ENCODE measurements at regions not wholly inside any gene's neighbourhood (a gene's known extent, or its start where the extent isn't known, plus 50 kb on each side); places are given as distances from the start of the nearest gene placed in this dataset.

DNA sequence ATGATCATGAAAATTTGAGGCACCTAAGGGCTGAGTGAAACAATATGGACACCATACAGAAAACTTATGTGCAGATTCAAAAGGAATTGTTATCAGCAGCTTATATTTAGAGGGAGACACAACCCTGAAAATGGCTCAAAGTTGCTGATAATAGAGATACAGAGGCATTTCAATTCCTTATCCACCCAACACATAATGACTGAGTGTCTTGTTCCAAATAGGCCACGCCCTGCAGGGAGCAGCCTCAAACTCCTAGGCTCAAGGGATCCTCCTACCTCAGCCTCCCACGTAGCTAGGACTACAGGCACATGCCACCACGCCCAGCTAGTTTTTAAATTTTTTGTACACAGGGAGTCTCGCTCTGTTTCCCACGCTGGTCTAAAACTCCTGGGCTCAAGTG lies 79.0 kb downstream of the LBH start:
- DNase-seq: no peak

DNA sequence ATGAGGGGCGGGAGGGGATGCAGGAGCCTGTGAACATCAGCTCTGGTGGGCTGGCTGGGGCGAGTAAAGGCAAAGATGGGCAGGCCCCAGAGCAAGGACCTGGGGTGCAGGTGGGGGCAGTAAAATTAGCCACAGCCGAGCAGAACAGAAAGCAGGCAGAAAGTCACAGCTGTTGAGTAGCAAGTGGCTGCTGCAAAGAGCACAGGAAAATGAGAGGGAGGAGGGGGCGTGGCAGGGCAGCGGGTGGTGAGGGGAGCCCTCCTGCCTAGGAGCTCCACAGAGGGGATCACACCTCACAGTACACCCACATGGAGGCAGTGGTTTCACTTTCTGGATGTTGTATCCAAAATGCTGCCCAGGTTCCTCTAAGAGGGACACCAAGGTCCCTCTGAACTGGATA lies 79.6 kb downstream of the LBH start:
- DNase-seq: no peak

- DNase-seq: no peak
These were observed 80.4 kb downstream of the LBH start for GRCh38 chr2:30311711-30312110.

- DNase-seq: no peak
These were observed 81.6 kb downstream of the LBH start for GRCh38 chr2:30312916-30313315.

DNA sequence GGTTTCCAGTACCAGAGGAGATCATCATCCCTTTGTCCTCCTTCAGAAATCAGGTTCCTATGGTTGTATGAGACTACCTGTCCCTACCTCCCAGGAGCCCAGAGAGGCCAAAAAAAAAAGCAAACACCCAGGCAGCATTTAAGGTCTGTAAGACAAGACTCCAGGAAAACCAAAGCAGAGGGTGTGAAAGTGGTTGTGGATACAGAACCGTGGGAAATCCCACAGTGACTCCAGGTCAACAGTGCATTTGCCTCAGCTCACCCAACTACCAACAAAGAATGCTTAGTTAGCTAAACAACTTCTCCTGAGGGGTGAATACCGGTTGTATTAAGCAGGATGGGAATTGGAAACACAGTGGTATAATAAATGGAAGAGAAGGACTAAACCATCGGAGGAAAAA lies 83.6 kb downstream of the LBH start:
- DNase-seq: no peak

GRCh38 chr2:30315391-30316063 lies 84.2 kb downstream of the LBH start:
- DNase-seq: no peak

- DNase-seq: no peak
These were observed 85.1 kb downstream of the LBH start for GRCh38 chr2:30316408-30316807.

GRCh38 chr2:30318987-30319782 lies 87.9 kb downstream of the LBH start:
- no peak for DNase-seq

DNA sequence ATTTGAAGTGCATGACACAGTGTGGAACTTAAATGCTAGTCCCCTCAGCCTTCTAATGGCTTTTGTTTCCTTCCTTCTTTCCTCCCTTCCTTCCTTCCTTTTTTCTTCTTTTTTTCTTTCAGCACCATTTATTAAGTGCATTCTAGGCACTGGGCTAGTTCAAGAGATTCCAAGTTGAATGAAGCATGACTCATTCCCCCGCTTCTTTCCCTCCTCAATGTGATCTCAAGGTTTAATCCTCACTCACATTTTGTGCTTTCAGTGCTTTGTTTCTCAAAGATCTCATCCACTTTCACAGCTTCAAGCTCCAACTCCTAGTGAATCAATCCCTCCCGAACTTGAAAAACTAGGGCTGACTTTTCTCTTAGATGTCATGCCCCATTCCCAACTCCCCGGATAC lies 90.1 kb downstream of the LBH start:
- no peak for DNase-seq

DNA sequence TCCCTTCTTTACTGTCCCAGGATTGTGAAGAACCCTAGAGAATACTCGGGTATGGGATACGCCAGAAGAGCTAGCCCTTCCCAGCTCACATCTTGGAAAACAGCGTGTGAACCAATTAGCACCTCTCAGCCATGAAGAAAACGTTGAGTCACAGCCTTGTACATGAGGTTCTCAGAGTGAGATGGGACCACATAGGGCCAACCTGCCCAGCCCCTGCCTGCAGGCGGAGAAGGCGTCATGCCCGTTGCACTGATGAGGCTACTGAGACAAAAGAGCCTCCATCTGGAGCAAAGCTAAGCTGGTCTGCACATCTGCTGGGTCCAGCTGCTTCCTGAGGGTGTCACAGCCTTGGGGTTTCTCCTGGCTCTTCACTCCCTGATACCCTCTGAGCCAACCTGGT lies 92.2 kb downstream of the LBH start:
- no peak for DNase-seq

DNA sequence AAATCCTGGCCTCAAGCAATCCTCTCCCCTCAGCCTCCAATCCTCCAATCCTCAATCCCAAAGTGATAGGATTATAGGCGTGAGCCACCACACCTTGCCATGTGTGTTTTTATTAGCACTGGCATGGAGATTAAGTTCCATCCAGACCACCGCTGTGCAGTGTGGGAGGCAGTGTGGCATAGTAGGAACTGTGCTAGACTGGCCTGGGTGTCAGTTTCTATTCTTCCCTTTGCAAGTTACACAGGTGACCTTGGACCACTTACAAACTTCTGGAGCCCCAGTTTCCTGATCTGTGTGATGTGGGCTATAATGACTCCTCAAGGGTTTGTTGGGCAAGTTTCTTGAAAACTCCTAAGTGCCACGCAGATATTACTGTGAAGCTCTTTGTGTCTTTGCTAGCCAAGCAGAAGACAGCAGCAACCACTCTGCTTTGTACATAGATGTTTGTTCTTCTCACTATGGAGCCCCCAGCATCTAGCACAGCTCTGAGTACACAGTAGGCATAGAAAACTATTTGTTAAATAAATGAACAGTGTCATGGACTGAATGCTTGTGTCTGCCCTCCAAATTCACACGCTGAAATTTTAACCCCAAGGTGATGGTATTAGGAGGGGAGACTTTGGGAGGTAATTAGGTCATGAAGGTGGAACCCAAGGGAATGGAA lies 93.0 kb downstream of the LBH start:
- no peak for DNase-seq

DNA sequence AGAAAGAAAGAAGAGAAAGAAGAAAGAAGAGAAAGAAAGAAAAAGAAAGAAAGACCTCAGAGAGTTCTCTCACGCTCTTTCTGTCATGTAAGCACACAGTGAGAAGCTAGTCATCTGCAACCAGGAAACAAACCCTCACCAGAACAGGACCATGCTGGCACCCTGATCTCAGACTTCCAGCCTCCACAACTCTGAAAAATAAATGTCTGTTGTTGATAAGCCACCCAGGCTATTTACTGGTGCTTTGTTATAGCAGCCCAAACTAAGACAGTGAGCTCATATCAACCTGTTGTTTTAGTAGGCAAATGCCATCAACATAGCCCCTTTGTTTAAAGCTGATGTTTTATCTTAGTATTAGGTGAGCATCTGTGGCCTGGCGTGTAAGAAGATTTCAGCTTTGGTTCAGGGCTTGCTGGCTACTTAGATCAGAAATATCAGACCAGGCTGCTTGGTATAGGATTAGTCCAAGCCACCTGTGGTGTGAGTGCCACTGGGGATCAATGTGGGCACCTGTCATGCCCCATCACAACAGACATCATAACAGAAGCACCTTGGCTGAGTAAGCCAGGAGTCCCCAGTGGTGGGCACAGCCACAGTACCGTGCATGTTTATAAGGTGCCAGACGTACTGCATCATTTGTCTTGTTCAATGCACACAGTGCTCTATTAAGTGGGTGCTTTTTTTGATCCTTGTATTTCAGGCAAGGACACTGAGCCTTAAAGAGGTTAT lies 94.4 kb downstream of the LBH start:
- DNase-seq: no peak

DNA sequence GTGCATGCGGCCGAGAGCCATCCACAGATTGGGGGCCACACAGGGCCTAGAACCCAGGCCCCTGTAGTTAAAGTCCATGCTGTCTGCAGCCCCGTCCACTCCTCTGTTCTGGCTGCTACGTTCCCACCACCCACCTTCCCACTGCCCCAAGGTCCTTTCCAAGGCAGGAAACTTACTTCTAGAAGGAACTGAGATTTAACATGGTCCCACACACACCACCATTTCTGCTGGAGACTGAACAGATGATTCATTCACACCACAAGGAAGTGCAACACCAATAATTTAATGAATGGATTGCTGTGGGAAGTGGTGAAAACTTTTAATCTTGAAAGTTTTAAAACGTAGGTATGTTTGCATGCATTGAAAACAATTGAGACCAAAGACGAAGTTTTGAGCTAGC lies 95.2 kb downstream of the LBH start:
- DNase-seq: no peak

- no peak for DNase-seq
These were observed 99.7 kb downstream of the LBH start for GRCh38 chr2:30331038-30331437.

DNA sequence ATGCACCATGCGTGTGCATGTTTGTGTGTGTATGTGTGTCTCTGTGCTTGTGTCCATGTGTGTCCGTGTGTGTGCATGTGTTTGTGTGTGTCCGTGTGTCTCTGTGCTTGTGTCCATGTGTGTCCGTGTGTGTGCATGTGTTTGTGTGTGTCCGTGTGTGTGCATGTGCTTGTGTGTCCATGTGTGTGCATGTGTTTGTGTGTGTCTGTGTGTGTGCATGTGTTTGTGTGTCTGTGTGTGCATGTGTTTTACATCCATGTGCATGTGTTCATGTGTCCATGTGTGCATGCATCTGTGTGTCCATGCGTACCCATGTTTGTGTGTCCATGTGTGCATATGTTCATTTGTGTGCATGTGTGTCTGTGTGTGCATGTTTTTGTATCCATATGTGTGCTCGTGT lies 100.5 kb downstream of the LBH start:
- DNase-seq: no peak

GRCh38 chr2:30332791-30333453 lies 101.6 kb downstream of the LBH start:
- DNase-seq: no peak

GRCh38 chr2:30334762-30335363 lies 103.5 kb downstream of the LBH start:
- no peak for DNase-seq

DNA sequence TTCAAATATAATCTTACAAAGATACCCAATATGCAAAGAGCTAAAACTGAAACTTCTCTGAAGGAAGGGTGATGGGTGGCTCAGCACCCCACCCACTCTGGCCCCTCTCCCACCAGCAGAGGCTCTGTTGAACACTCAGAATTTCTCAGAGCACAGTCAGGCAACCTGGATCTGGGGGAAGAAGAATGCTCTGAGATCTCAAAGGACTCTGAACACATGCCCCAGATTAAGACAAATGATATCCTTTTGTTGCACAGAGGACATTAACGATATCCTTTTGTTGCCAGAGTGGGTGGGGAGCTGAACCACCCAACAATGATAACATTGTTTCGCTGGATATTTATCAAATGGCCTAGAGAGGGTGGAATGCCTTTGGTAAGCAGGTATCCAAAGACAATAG lies 104.8 kb downstream of the LBH start:
- no peak for DNase-seq

- DNase-seq: no peak
These were observed 105.9 kb downstream of the LBH start for GRCh38 chr2:30336978-30337841.

DNA sequence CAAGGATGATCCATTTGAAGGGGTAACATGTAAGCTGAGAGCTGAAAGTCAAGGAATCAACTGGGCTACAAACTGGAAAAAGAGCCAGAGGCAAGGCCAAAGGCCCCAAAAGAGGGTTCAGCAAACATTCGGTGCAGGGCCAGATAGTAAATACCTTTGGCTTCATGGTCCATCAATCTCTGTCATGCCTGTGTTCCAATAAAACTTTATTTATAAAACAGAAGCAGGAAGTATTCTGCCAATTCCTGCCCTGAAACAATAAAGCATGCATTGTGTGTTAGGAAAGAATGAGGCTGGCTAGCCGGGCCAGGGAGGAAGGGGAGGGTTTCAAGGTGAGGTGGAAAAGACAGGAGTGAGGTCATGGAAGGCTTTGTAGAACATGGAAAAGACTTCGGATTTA lies 107.1 kb downstream of the LBH start:
- DNase-seq: no peak

GRCh38 chr2:30339071-30339470 lies 107.7 kb downstream of the LBH start:
- no peak for DNase-seq

Measured in NCI-H510A (cell line).